ENCODE measurements at regions not wholly inside any gene's neighbourhood (a gene's known extent, or its start where the extent isn't known, plus 50 kb on each side); places are given as distances from the start of the nearest gene placed in this dataset.

DNA sequence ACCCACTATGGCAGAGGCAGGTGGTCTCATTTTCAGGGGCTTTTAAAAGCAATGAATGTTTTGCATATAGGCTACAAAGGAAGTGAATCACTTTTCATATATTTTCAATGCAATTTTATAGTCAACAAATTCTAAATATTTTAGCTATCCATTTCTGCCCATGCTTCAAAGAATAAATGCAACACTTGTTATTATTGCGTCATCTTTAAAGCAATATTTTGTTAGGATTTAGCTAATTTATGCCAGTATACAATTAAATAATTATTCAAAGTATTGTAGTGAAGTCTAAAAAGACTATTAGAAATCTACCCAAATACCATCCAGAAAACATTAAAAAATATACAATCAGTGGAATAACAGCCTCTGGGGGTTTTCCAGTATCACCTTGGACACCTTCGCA, 509.1 kb upstream of the SPANXN1 start:
- Histone ChIP-seq H2AFZ (ENCODE audit: low read length) (no peak overlapping the region), H3K4me3 (ENCODE audit: extremely low read depth in 1 of 4, insufficient read depth in 2 of 4, low read depth in 3 of 4, low read length in 4 of 4) (no peak overlapping the region), H3K79me2 (ENCODE audit: control insufficient read depth in 1 of 2, insufficient read depth in 2 of 2, low read length in 2 of 2) (no peaks in the 10 kb centered on the region), H4K5ac (ENCODE audit: insufficient read length, low read depth, low read length) (no peak overlapping the region), H3K36me3 (ENCODE audit: control insufficient read depth in 2 of 4, insufficient read depth in 4 of 4, low read length in 3 of 4) (no peaks in the 10 kb centered on the region), H3K9ac (replicated peaks in 1 of 4; ENCODE audit: extremely low read depth in 1 of 4, low read depth in 3 of 4, low read length in 3 of 4) (no peak overlapping the region), H3K27ac (ENCODE audit: low read depth, low read length) (no peak overlapping the region), H4K91ac (replicated peaks; ENCODE audit: insufficient read length, low read length) (no peak overlapping the region), H2BK20ac (ENCODE audit: low read length) (no peak overlapping the region), H3K14ac (ENCODE audit: insufficient read length) (no peak overlapping the region), H4K20me1 (replicated peaks in 1 of 2; ENCODE audit: control insufficient read depth in 1 of 2, insufficient read depth in 2 of 2, low read length in 2 of 2) (no peaks in the 10 kb centered on the region), H3K18ac (ENCODE audit: extremely low read depth, low read length) (no peak overlapping the region), H2AK5ac (ENCODE audit: low read depth, low read length) (no peak overlapping the region), H2BK120ac (replicated peaks; ENCODE audit: low read depth, low read length) (no peak overlapping the region), H3K56ac (replicated peaks; ENCODE audit: insufficient read length, low read depth, low read length) (no peak overlapping the region), H3K4me1 (replicated peaks in 1 of 4; ENCODE audit: control insufficient read depth in 3 of 4, insufficient read depth in 4 of 4, low read length in 3 of 4) (no peaks in the 10 kb centered on the region), H4K8ac (ENCODE audit: extremely low read depth, insufficient read depth, low read length) (no peak overlapping the region), H3K4ac (replicated peaks; ENCODE audit: insufficient read length, low read depth, low read length) (no peak overlapping the region), H3K23me2 (ENCODE audit: low read depth, low read length) (no peaks in the 10 kb centered on the region), H3K27me3 (replicated peaks in 1 of 4; ENCODE audit: control insufficient read depth in 3 of 4, extremely low read depth in 1 of 4, insufficient read depth in 3 of 4, low read length in 3 of 4) (no peaks in the 10 kb centered on the region), H3K79me1 (ENCODE audit: low read depth, low read length) (no peaks in the 10 kb centered on the region), H2BK12ac (ENCODE audit: low read depth, low read length) (no peak overlapping the region), H2BK5ac (ENCODE audit: low read depth, low read length) (no peak overlapping the region), H3K9me3 (ENCODE audit: insufficient read depth in 2 of 2, low read depth in 1 of 2, low read length in 1 of 2) (0 out of 4 replicates have a peak, but pooled peaks cover 0 to 5% of the 10 kb centered on the region in 2 experiments), H2BK15ac (ENCODE audit: low read length) (no peak overlapping the region), H3K4me2 (ENCODE audit: insufficient read depth in 1 of 2, low read depth in 2 of 2, low read length in 2 of 2) (no peak overlapping the region), H3K23ac (ENCODE audit: insufficient read length) (no peak overlapping the region)
- FAIRE-seq (no peak), DNase-seq (ENCODE audit: low read depth in 1 of 2, low spot score in 2 of 2) (no peak)
- TF ChIP-seq CHD2 (IDR thresholded peaks at IDR 0.05; ENCODE audit: low read length) (no peak), TAF7 (optimal IDR thresholded peaks at IDR 0.05; ENCODE audit: borderline replicate concordance, low read depth, low read length) (no peak), CEBPB (IDR thresholded peaks at IDR 0.05; ENCODE audit: low read depth, low read length) (peak; percentile 51; the same call in 1 of the 2 replicates), POLR2AphosphoS5 (IDR thresholded peaks at IDR 0.05; ENCODE audit: low read depth, low read length) (no peak), SP4 (IDR thresholded peaks at IDR 0.05; ENCODE audit: low read length) (no peak)
- WGBS, 2 experiments (ENCODE audit: extremely low coverage in 1 of 2, insufficient coverage in 1 of 2, insufficient read length in 1 of 2, insufficient replicate concordance in 2 of 2, low coverage in 1 of 2, low lambda C conversion rate in 2 of 2, missing lambda C conversion rate in 1 of 2) = 100% methylated on average over 2 of the region's 2 CpGs; no CpG with 5 or more reads in 1 of the 2 experiments
- POLR2A ChIA-PET (ENCODE audit: partially characterized antibody) = no interaction called here
- CTCF ChIA-PET (ENCODE audit: partially characterized antibody) = no interaction called here

Data from H1 (cell line).